NT2/D1 (cell line): ENCODE measurements at regions not wholly inside any gene's neighbourhood (a gene's known extent, or its start where the extent isn't known, plus 50 kb on each side); places are given as distances from the start of the nearest gene placed in this dataset.

ENCODE experiments used
- DNase-seq: peaks from one replicate; pipeline ENCODE4 v3.0.0-alpha.2; 2011; ENCODE audit warnings: low read depth, low spot score
- H3K27me3 ChIP-seq: 2 replicates; pipeline ENCODE4 v1.6.0; 2011; ENCODE audit warnings: mild to moderate bottlenecking; ENCODE audit not compliant: insufficient read length, insufficient read depth
- H3K36me3 ChIP-seq: 2 replicates; pipeline ENCODE4 v1.6.1; 2011; ENCODE audit warnings: mild to moderate bottlenecking, low read length, mixed read lengths; ENCODE audit not compliant: insufficient read depth, insufficient read length
- H3K4me1 ChIP-seq: 2 replicates; pipeline ENCODE4 v1.5.1; 2011; ENCODE audit not compliant: insufficient read depth, insufficient read length
- H3K4me3 ChIP-seq: 2 replicates; pipeline ENCODE4 v1.5.1; 2011; ENCODE audit warnings: low read depth; ENCODE audit not compliant: insufficient read length
- H3K9ac ChIP-seq: 2 replicates; pipeline ENCODE4 v1.6.0; 2011; ENCODE audit warnings: low read depth; ENCODE audit not compliant: insufficient read length
- H3K9me3 ChIP-seq: 2 replicates; pipeline ENCODE4 v1.5.1; 2011; ENCODE audit warnings: mild to moderate bottlenecking, low read length; ENCODE audit not compliant: insufficient read depth
- SUZ12 ChIP-seq: IDR thresholded peaks from 2 replicates; pipeline ENCODE4 v1.6.1; 2011; ENCODE audit not compliant: insufficient read length, insufficient read depth; ENCODE audit errors: extremely low read depth
- YY1 ChIP-seq: IDR thresholded peaks from 2 replicates; pipeline ENCODE4 v1.6.1; 2011; ENCODE audit not compliant: insufficient read length, insufficient read depth
- ZNF274 ChIP-seq: IDR thresholded peaks from 2 replicates; pipeline ENCODE4 v1.6.1; 2011; ENCODE audit warnings: mild to moderate bottlenecking, low read depth, low read length

DNA sequence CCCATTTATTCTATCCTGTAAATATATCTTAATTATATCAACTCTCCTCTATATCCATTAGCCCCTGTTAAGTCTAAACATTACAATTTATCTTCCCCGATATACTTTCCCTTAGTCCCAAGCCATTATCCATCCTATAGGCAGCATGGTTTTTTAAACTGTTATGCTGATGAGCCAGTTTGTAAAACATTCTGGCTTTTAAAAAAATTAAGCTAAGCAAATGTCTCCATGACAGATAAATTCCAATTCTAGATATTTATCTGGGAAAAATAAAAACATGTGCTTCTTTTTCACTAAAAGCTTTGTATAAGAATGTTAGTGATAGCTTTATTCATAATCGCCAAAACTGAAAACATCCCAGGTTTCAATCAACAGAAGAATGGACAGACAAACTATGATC is 183.2 kb upstream of the GNAI1 start:
- TF ChIP-seq SUZ12, result no peak
- TF ChIP-seq YY1, result no peak
- no peak for TF ChIP-seq ZNF274
- no peaks in the 10 kb centered on the region for H3K4me1 ChIP-seq
- H3K27me3 ChIP-seq, result no peaks in the 10 kb centered on the region
- DNase-seq, result no peak
- H3K36me3 ChIP-seq, result no peaks in the 10 kb centered on the region
- H3K9ac ChIP-seq, result no peak overlapping the region
- peaks cover 7% of the 10 kb centered on the region; the same call in 1 of the 2 replicates for H3K9me3 ChIP-seq
- no peak overlapping the region for H3K4me3 ChIP-seq

DNA sequence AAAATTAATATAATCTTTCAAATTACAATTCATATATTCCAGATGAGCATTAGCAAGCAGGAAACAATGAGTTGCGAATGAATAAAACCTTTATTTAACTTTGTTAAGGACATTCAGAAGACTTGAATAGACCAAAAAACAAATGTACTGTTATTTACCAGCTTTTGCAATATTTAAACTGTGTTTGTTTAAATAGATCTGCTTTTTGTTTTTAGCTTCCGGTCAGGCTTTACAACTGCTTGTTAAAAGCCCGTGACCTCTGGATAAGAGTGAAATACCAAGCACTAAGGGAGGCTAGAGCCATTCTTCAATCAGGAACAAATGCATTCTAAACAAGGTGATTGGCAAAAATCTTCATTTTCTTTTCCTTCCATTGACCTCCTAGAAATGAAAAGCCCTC is 184.9 kb upstream of the GNAI1 start:
- Histone ChIP-seq H3K4me3 (no peak overlapping the region), H3K4me1 (no peaks in the 10 kb centered on the region), H3K36me3 (no peaks in the 10 kb centered on the region), H3K9me3 (peaks cover 7% of the 10 kb centered on the region; the same call in 1 of the 2 replicates), H3K9ac (no peak overlapping the region), H3K27me3 (no peaks in the 10 kb centered on the region)
- TF ChIP-seq YY1 (no peak), ZNF274 (no peak), SUZ12 (no peak)
- no peak for DNase-seq

DNA sequence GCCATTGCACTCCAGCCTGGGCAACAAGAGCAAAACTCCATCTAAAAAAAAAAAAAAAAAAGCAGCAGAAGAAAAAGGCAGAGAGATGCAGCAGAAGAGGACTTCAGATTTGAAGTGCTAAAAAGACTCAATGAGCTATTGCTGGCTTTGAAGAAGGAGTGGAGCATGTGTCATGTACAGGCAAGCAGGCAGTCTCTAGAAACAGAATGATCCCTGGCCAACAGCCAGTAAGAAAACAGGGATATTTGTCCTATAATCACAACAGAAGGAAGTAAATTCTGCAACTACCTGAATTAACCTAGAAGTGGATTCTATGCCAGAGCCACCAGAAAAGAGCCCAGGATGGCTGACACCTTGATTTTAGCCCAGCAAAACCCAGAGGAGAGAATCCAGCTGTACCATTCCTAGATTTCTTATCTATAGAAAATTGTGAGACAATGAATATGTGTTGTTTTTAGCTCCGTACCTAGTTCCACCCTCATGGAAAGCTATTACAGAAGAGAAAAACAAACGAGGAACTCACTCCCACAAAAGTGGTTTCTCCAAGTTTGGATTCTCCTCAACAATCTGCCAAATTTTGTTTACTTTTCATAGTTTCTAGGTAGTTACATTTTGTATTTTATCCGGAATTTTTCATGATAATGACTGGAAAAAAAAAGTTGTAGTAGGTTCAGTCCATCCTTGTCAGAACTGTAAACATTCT is 198.2 kb upstream of the GNAI1 start:
- H3K4me1 ChIP-seq, result no peaks in the 10 kb centered on the region
- no peak overlapping the region for H3K4me3 ChIP-seq
- no peaks in the 10 kb centered on the region for H3K9me3 ChIP-seq
- H3K27me3 ChIP-seq, result no peaks in the 10 kb centered on the region
- H3K36me3 ChIP-seq, result no peaks in the 10 kb centered on the region
- no peak for TF ChIP-seq SUZ12
- TF ChIP-seq YY1, result no peak
- TF ChIP-seq ZNF274, result no peak
- no peak for DNase-seq
- H3K9ac ChIP-seq, result no peak overlapping the region

DNA sequence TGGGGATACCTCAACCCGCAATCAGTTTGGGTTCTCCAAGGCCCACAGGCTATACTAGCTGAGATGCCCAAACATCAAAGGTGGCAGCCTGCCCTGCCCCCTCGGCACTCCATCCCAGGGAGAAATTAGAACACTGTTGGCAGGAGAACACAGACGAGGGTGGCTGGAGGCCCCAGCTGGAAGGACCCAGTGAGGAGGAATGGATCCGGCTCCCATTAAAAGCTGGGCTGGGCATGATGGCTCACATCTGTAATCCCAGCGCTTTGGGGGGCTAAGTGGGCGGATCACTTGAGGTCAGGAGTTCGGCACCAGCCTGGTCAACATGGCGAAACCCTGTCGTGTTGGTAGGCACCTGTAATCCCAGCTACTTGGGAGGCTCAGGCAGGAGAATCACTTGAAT is 199.9 kb upstream of the GNAI1 start:
- DNase-seq, result no peak

DNA sequence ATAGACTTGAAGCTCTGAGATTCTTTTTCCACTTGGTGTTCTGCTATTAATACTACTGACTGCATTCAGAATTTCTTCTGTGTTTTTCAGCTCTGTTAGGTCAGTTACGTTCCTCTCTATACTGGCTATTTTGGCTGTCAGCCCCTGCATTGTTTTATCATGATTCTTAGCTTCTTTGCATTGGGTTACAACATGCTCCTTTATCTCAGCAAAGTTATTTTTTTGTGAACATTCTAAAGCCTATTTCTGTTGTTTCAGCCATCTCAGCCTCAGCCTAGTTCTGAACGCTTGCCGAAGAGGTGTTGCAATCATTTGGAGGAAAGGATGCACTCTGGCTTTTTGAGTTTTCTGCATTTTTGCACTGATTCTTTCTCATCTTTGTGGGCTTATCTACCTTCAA is 201.5 kb upstream of the GNAI1 start:
- DNase-seq, result no peak
- Histone ChIP-seq H3K27me3 (no peaks in the 10 kb centered on the region), H3K9ac (no peak overlapping the region), H3K9me3 (no peaks in the 10 kb centered on the region), H3K4me1 (no peaks in the 10 kb centered on the region), H3K4me3 (no peak overlapping the region), H3K36me3 (no peaks in the 10 kb centered on the region)
- TF ChIP-seq YY1 (no peak), SUZ12 (no peak), ZNF274 (no peak)

More for the DNA sequence above, 199.9 kb upstream of the GNAI1 start:
- H3K4me3 ChIP-seq, result no peak overlapping the region
- H3K4me1 ChIP-seq, result no peaks in the 10 kb centered on the region
- H3K36me3 ChIP-seq, result no peaks in the 10 kb centered on the region
- no peak for TF ChIP-seq YY1
- TF ChIP-seq ZNF274, result no peak
- TF ChIP-seq SUZ12, result no peak
- H3K9me3 ChIP-seq, result no peaks in the 10 kb centered on the region
- H3K9ac ChIP-seq, result no peak overlapping the region
- H3K27me3 ChIP-seq, result no peaks in the 10 kb centered on the region

DNA sequence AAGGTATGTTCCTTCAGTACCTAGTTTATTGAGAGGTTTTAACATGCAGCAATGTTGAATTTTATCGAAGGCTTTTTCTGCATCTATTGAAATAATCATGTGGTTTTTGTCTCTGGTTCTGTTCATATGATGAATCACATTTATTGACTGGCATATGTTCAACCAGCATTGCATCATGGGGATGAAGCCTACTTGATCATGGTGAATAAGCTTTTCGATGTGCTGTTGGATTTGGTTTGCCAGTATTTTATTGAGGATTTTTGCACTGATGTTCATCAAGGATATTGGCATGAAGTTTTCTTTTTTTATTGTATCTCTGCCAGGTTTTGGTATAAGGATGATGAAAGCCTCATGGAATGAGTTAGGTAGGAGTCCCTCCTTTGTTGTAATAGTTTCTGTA is 204.0 kb upstream of the GNAI1 start:
- no peaks in the 10 kb centered on the region for H3K36me3 ChIP-seq

DNA sequence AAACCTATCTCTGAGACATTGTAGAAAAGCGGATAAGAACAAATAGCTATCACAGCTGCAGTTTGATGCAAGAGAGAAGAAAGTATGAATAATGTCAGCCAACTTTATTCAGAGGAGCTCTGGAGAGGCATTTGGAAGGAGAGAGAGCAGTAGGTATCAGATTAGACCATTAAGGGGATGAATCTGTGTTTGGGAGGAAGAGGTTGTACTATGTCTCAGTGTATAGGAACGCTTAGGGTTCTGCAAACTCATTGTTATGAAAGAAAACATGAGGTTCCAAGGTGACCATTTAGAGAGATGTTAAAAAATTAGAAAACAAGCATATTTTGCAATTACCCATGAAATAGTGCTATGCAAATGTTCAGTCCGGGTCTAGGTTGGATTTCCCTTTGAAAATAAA is 207.5 kb upstream of the GNAI1 start:
- no peak for TF ChIP-seq ZNF274
- TF ChIP-seq YY1, result no peak
- TF ChIP-seq SUZ12, result no peak
- Histone ChIP-seq H3K36me3 (no peaks in the 10 kb centered on the region), H3K27me3 (no peaks in the 10 kb centered on the region), H3K9me3 (no peaks in the 10 kb centered on the region), H3K9ac (no peak overlapping the region), H3K4me1 (no peaks in the 10 kb centered on the region), H3K4me3 (no peak overlapping the region)
- DNase-seq, result no peak

More for the DNA sequence above, 204.0 kb upstream of the GNAI1 start:
- Histone ChIP-seq H3K9ac (no peak overlapping the region), H3K27me3 (no peaks in the 10 kb centered on the region), H3K9me3 (no peaks in the 10 kb centered on the region), H3K4me1 (no peaks in the 10 kb centered on the region), H3K4me3 (no peak overlapping the region)
- TF ChIP-seq ZNF274 (no peak), YY1 (no peak), SUZ12 (no peak)
- DNase-seq, result no peak
